HEK293 (cell line): ENCODE measurements at regions not wholly inside any gene's neighbourhood (a gene's known extent, or its start where the extent isn't known, plus 50 kb on each side); places are given as distances from the start of the nearest gene placed in this dataset.

Source experiments
- CTCF ChIA-PET: fragments of 350-600 bp; formaldehyde crosslinking; extraction: SDS; loops from one replicate; lab custom pipeline; 2021; ENCODE audit warnings: antibody characterized with exemption; lab: Yijun Ruan, JAX
- POLR2A ChIA-PET: fragments of 300-600 bp; formaldehyde crosslinking; extraction: SDS; loops from one replicate; lab custom pipeline; 2020; ENCODE audit warnings: antibody characterized with exemption, inconsistent platforms; lab: Yijun Ruan, JAX
- H3K27ac ChIP-seq: fragments of 200-500 bp; sonication (Bioruptor generic); 2 replicates; pipeline ENCODE4 v1.5.1; 2014; ENCODE audit warnings: low read depth, low read length, control low read depth, inconsistent platforms; ENCODE audit errors: extremely low read depth
- H3K36me3 ChIP-seq, 2 experiments: fragments of 200-500 bp in 1 of 2; sonication (Bioruptor generic) in 1 of 2; 1 replicate in 1 of 2; 2 replicates in 1 of 2; pipeline ENCODE4 v1.5.1; 2014 to 2017; ENCODE audit warnings: inconsistent platforms in 2 of 2, low read length in 2 of 2; ENCODE audit not compliant: control insufficient read depth in 2 of 2, insufficient read depth in 1 of 2
- H3K4me1 ChIP-seq: fragments of 200-500 bp; sonication (Bioruptor generic); 2 replicates; pipeline ENCODE4 v1.5.1; 2014; ENCODE audit warnings: mild to moderate bottlenecking, low read length, inconsistent platforms; ENCODE audit not compliant: control insufficient read depth, insufficient read depth
- H3K4me3 ChIP-seq: 2 replicates; pipeline ENCODE4 v1.5.1; 2011; ENCODE audit warnings: low read depth, mild to moderate bottlenecking, control low read depth, low read length, moderate library complexity
- H3K9me3 ChIP-seq: fragments of 200-500 bp; sonication (Bioruptor generic); 2 replicates; pipeline ENCODE4 v1.5.1; 2014; ENCODE audit warnings: low read depth, low read length, inconsistent platforms; ENCODE audit not compliant: control insufficient read depth, insufficient read depth
- FEZF1 ChIP-seq: fragments of 450-650 bp; formaldehyde crosslinking; IDR thresholded peaks from 2 replicates; pipeline ENCODE4 v1.5.1; 2016; ENCODE audit warnings: missing biosample characterization, missing genetic modification characterization
- GLIS2 ChIP-seq: fragments of 450-650 bp; formaldehyde crosslinking; IDR thresholded peaks from 2 replicates; pipeline ENCODE4 v1.5.1; 2016; ENCODE audit warnings: missing biosample characterization, missing genetic modification characterization
- SCRT2 ChIP-seq: fragments of 450-650 bp; formaldehyde crosslinking; IDR thresholded peaks from 2 replicates; pipeline ENCODE4 v1.5.1; 2016; ENCODE audit warnings: missing biosample characterization, missing genetic modification characterization
- WT1 ChIP-seq: fragments of 450-650 bp; formaldehyde crosslinking; IDR thresholded peaks from 2 replicates; pipeline ENCODE4 v1.5.1; 2016; ENCODE audit warnings: missing biosample characterization, missing genetic modification characterization
- YY1 ChIP-seq: fragments of 450-650 bp; formaldehyde crosslinking; IDR thresholded peaks from 2 replicates; pipeline ENCODE4 v1.5.1; 2018; ENCODE audit warnings: missing biosample characterization, missing genetic modification characterization
- ZNF138 ChIP-seq: fragments of 450-650 bp; formaldehyde crosslinking; IDR thresholded peaks from 2 replicates; pipeline ENCODE4 v1.5.1; 2016; ENCODE audit warnings: missing biosample characterization, missing genetic modification characterization, borderline replicate concordance
- ZNF157 ChIP-seq: fragments of 450-650 bp; formaldehyde crosslinking; IDR thresholded peaks from 2 replicates; pipeline ENCODE4 v1.5.1; 2016; ENCODE audit warnings: missing biosample characterization, missing genetic modification characterization
- ZNF248 ChIP-seq: fragments of 450-650 bp; formaldehyde crosslinking; IDR thresholded peaks from 2 replicates; pipeline ENCODE4 v1.5.1; 2017; ENCODE audit warnings: missing biosample characterization, missing genetic modification characterization
- ZNF426 ChIP-seq: fragments of 450-650 bp; formaldehyde crosslinking; IDR thresholded peaks from 2 replicates; pipeline ENCODE4 v1.5.1; 2017; ENCODE audit warnings: missing biosample characterization, missing genetic modification characterization, mild to moderate bottlenecking, inconsistent platforms, moderate library complexity
- ZNF529 ChIP-seq: fragments of 450-650 bp; formaldehyde crosslinking; IDR thresholded peaks from 2 replicates; pipeline ENCODE4 v1.5.1; 2017; ENCODE audit warnings: missing genetic modification characterization, missing biosample characterization; ENCODE audit not compliant: insufficient replicate concordance
- ZNF544 ChIP-seq: fragments of 450-650 bp; formaldehyde crosslinking; IDR thresholded peaks from 2 replicates; pipeline ENCODE4 v1.5.0; 2017; ENCODE audit warnings: missing biosample characterization, missing genetic modification characterization
- ZNF660 ChIP-seq: fragments of 450-650 bp; IDR thresholded peaks from 2 replicates; pipeline ENCODE4 v1.5.1; 2018; ENCODE audit warnings: missing biosample characterization, mild to moderate bottlenecking, missing genetic modification characterization
- ZNF677 ChIP-seq: fragments of 450-650 bp; IDR thresholded peaks from 2 replicates; pipeline ENCODE4 v1.5.0; 2018; ENCODE audit warnings: missing biosample characterization, mild to moderate bottlenecking, missing genetic modification characterization, moderate library complexity
- ZNF747 ChIP-seq: fragments of 450-650 bp; formaldehyde crosslinking; IDR thresholded peaks from 2 replicates; pipeline ENCODE4 v1.5.1; 2016; ENCODE audit warnings: missing biosample characterization, missing genetic modification characterization
- TF ChIP-seq, protein P1 (sequence below): fragments of 450-650 bp; formaldehyde crosslinking; IDR thresholded peaks from 2 replicates; pipeline ENCODE4 v1.5.1; 2016; ENCODE audit warnings: missing biosample characterization, missing genetic modification characterization
- TF ChIP-seq, protein P2 (sequence below): fragments of 450-650 bp; formaldehyde crosslinking; IDR thresholded peaks from 2 replicates; pipeline ENCODE4; 2016; ENCODE audit warnings: missing biosample characterization, missing genetic modification characterization
- TF ChIP-seq, protein P3 (sequence below): fragments of 450-650 bp; formaldehyde crosslinking; IDR thresholded peaks from 2 replicates; pipeline ENCODE4 v1.5.1; 2017; ENCODE audit warnings: missing biosample characterization, missing genetic modification characterization
- TF ChIP-seq, protein P4 (sequence below): IDR thresholded peaks from 2 replicates; pipeline ENCODE4 v1.6.1; 2011; ENCODE audit warnings: mild to moderate bottlenecking, low read depth, low read length, borderline replicate concordance
- TF ChIP-seq, protein P5 (sequence below): fragments of 450-650 bp; formaldehyde crosslinking; IDR thresholded peaks from 2 replicates; pipeline ENCODE4 v1.5.1; 2016; ENCODE audit warnings: missing biosample characterization, missing genetic modification characterization
- TF ChIP-seq, protein P6 (sequence below): fragments of 450-650 bp; formaldehyde crosslinking; IDR thresholded peaks from 2 replicates; pipeline ENCODE4 v1.5.1; 2016; ENCODE audit warnings: missing biosample characterization, missing genetic modification characterization

DNA sequence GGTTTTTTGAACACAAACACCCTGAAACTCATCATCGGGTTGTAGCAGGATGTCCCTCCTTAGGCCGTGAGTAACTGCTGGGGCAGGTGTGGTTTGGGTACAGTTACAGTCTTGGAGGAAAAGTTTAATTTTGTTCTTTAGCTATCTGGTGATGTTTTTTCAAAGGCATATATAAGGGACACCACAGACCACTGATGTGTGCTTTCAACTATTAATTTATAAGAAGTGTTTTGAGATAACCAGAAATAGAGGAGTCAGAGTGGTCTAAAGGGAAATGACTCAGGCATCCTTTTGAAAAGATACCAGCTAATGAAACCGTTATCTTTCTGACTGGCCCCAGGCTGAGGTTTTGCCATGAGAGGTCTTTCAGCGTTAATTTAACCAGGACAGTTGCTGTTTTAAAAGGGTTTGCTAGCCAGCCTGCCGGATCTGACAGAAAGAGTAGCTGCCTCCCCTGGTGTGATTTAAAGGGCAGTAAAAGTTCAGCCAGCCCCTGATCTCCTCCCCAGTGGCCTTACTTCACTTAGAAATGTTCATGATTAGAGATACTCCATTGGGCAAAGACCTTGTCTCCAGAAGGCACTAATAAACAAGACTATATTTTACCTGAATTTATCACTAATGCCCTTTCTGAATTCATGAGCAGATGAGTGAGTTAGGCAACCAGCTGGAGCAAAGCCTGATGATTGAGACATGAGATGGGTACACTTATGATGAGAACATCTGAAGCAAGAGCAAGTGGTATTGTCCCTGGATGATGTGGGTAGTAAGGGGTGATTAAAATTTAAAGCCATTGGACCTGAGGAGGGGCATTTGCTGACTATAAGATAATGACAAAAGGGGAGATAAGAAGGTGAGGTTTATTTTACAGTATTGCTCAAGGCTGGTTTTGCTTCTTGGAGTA, 482.5 kb upstream of the TBL1XR1 start:
- no peak overlapping the region for H3K27ac ChIP-seq
- no peaks in the 10 kb centered on the region for H3K4me1 ChIP-seq
- H3K36me3 ChIP-seq = no peaks in the 10 kb centered on the region
- no peak for TF ChIP-seq ZNF138 (tag by site-specific recombination)
- TF ChIP-seq, protein P1, sequence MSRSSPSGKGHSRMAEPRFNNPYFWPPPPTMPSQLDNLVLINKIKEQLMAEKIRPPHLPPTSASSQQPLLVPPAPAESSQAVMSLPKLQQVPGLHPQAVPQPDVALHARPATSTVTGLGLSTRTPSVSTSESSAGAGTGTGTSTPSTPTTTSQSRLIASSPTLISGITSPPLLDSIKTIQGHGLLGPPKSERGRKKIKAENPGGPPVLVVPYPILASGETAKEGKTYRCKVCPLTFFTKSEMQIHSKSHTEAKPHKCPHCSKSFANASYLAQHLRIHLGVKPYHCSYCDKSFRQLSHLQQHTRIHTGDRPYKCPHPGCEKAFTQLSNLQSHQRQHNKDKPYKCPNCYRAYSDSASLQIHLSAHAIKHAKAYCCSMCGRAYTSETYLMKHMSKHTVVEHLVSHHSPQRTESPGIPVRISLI (tag by site-specific recombination) = no peak
- TF ChIP-seq, protein P2, sequence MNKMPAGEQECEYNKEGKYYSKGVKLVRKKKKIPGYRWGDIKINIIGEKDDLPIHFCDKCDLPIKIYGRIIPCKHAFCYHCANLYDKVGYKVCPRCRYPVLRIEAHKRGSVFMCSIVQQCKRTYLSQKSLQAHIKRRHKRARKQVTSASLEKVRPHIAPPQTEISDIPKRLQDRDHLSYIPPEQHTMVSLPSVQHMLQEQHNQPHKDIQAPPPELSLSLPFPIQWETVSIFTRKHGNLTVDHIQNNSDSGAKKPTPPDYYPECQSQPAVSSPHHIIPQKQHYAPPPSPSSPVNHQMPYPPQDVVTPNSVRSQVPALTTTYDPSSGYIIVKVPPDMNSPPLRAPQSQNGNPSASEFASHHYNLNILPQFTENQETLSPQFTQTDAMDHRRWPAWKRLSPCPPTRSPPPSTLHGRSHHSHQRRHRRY (tag by site-specific recombination) = no peak
- no peak for TF ChIP-seq YY1 (tag by site-specific recombination)
- no peak for TF ChIP-seq ZNF157 (tag by site-specific recombination)
- TF ChIP-seq, protein P3, sequence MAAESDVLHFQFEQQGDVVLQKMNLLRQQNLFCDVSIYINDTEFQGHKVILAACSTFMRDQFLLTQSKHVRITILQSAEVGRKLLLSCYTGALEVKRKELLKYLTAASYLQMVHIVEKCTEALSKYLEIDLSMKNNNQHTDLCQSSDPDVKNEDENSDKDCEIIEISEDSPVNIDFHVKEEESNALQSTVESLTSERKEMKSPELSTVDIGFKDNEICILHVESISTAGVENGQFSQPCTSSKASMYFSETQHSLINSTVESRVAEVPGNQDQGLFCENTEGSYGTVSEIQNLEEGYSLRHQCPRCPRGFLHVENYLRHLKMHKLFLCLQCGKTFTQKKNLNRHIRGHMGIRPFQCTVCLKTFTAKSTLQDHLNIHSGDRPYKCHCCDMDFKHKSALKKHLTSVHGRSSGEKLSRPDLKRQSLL = no peak
- TF ChIP-seq FEZF1 = no peak
- TF ChIP-seq, protein P4, sequence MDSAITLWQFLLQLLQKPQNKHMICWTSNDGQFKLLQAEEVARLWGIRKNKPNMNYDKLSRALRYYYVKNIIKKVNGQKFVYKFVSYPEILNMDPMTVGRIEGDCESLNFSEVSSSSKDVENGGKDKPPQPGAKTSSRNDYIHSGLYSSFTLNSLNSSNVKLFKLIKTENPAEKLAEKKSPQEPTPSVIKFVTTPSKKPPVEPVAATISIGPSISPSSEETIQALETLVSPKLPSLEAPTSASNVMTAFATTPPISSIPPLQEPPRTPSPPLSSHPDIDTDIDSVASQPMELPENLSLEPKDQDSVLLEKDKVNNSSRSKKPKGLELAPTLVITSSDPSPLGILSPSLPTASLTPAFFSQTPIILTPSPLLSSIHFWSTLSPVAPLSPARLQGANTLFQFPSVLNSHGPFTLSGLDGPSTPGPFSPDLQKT = no peak
- no peak for TF ChIP-seq ZNF248
- TF ChIP-seq ZNF426 = no peak
- ChIA-PET CTCF (no interaction called here), POLR2A (no interaction called here)
- no peak overlapping the region for H3K4me3 ChIP-seq
- H3K9me3 ChIP-seq = no peaks in the 10 kb centered on the region

DNA sequence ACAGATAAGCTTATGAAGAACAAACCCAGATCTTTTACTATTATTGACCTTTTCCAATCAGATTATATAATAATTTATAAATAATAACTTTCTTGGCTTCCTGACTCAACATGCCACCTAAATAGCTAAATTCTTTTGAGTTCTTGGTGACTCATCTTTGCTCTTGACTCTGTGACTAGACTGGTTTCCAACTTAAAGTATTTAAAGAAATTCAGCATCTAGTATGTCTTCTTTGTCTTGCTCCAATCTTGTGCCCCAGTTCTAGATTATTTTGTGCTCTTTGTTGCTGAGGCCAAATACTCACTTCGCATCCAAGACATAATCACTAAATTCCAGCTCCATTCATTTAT, 483.2 kb upstream of the TBL1XR1 start:
- POLR2A ChIA-PET = no interaction called here
- CTCF ChIA-PET = no interaction called here
- no peaks in the 10 kb centered on the region for H3K9me3 ChIP-seq
- no peak overlapping the region for H3K27ac ChIP-seq
- no peaks in the 10 kb centered on the region for H3K36me3 ChIP-seq
- H3K4me1 ChIP-seq = no peaks in the 10 kb centered on the region
- TF ChIP-seq, protein P5, sequence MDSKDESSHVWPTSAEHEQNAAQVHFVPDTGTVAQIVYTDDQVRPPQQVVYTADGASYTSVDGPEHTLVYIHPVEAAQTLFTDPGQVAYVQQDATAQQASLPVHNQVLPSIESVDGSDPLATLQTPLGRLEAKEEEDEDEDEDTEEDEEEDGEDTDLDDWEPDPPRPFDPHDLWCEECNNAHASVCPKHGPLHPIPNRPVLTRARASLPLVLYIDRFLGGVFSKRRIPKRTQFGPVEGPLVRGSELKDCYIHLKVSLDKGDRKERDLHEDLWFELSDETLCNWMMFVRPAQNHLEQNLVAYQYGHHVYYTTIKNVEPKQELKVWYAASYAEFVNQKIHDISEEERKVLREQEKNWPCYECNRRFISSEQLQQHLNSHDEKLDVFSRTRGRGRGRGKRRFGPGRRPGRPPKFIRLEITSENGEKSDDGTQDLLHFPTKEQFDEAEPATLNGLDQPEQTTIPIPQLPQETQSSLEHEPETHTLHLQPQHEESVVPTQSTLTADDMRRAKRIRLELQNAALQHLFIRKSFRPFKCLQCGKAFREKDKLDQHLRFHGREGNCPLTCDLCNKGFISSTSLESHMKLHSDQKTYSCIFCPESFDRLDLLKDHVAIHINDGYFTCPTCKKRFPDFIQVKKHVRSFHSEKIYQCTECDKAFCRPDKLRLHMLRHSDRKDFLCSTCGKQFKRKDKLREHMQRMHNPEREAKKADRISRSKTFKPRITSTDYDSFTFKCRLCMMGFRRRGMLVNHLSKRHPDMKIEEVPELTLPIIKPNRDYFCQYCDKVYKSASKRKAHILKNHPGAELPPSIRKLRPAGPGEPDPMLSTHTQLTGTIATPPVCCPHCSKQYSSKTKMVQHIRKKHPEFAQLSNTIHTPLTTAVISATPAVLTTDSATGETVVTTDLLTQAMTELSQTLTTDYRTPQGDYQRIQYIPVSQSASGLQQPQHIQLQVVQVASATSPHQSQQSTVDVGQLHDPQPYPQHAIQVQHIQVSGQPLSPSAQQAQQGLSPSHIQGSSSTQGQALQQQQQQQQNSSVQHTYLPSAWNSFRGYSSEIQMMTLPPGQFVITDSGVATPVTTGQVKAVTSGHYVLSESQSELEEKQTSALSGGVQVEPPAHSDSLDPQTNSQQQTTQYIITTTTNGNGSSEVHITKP (tag by site-specific recombination) = no peak
- TF ChIP-seq, protein P6, sequence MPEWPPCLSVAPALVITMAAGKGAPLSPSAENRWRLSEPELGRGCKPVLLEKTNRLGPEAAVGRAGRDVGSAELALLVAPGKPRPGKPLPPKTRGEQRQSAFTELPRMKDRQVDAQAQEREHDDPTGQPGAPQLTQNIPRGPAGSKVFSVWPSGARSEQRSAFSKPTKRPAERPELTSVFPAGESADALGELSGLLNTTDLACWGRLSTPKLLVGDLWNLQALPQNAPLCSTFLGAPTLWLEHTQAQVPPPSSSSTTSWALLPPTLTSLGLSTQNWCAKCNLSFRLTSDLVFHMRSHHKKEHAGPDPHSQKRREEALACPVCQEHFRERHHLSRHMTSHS (tag by site-specific recombination) = no peak
- TF ChIP-seq WT1 (tag by site-specific recombination) = no peak
- TF ChIP-seq ZNF660 (tag by site-specific recombination) = no peak
- TF ChIP-seq ZNF677 (tag by site-specific recombination) = no peak
- TF ChIP-seq ZNF529 (tag by site-specific recombination) = no peak
- TF ChIP-seq ZNF544 (tag by site-specific recombination) = no peak
- no peak for TF ChIP-seq GLIS2
- TF ChIP-seq SCRT2 (tag by site-specific recombination) = no peak
- no peak for TF ChIP-seq ZNF747
- H3K4me3 ChIP-seq = no peak overlapping the region
